ENCODE measurements at regions not wholly inside any gene's neighbourhood (a gene's known extent, or its start where the extent isn't known, plus 50 kb on each side); places are given as distances from the start of the nearest gene placed in this dataset.

DNA sequence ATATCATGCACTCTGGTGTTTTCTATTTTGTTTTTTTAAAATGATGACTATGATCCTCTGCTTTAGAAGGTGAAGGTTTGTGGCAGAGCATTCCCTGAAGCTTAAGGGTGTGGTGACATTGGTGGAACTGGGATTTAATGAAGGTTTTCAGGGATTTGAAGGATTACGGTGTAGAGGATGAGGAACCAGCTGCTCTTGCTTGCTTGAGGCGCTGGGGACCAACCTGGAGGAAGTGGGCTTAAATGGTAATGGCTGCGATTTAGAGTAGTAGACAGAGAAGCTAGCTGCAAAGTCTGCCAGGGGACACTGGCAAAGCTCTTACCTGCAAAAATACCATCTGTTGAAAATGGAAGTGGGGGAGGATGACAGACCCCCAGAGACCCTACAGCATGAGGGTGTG, 241.8 kb downstream of the CLIC5 start:
- Histone ChIP-seq H3K36me3 (no peaks in the 10 kb centered on the region), H3K4me1 (no peaks in the 10 kb centered on the region), H3K9me3 (no peaks in the 10 kb centered on the region), H3K27me3 (no peaks in the 10 kb centered on the region), H3K4me3 (ENCODE audit: low read depth, low read length) (no peak overlapping the region)
- TF ChIP-seq, protein P1, sequence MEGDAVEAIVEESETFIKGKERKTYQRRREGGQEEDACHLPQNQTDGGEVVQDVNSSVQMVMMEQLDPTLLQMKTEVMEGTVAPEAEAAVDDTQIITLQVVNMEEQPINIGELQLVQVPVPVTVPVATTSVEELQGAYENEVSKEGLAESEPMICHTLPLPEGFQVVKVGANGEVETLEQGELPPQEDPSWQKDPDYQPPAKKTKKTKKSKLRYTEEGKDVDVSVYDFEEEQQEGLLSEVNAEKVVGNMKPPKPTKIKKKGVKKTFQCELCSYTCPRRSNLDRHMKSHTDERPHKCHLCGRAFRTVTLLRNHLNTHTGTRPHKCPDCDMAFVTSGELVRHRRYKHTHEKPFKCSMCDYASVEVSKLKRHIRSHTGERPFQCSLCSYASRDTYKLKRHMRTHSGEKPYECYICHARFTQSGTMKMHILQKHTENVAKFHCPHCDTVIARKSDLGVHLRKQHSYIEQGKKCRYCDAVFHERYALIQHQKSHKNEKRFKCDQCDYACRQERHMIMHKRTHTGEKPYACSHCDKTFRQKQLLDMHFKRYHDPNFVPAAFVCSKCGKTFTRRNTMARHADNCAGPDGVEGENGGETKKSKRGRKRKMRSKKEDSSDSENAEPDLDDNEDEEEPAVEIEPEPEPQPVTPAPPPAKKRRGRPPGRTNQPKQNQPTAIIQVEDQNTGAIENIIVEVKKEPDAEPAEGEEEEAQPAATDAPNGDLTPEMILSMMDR (IDR thresholded peaks at IDR 0.05; ENCODE audit: low read depth, low read length): no peak
- no peak for DNase-seq

DNA sequence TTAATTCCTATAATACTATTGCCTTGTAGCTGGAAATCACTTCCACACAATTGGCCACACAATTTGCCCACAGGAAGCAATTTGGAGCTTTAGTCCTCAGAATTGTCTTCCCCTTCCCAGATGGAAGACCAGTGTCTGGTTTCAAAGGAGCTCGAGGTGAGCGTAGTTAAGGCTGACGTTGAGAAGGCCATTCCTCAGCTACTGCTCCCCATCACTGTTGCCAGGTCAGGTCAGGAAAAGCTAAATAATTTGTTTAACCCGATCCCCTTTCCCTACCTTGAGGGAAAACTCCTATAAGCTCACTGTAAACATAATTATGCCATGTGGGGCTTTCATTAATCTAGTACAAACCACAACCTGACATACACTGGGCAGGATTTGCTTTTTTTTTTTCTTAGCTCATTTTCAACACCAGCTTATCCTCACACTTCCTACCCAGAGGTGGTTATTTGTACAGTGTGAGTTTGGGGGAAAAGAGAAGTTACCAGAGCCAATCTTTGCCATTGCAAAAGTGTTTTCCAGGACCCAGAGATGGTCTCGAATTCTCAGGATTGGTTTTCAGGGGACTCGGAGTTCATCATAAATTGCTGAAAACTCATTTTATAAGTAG, 242.7 kb downstream of the CLIC5 start:
- no peaks in the 10 kb centered on the region for H3K4me1 ChIP-seq
- no peak overlapping the region for H3K4me3 ChIP-seq (ENCODE audit: low read depth, low read length)
- no peak for DNase-seq
- no peaks in the 10 kb centered on the region for H3K36me3 ChIP-seq
- no peaks in the 10 kb centered on the region for H3K27me3 ChIP-seq
- TF ChIP-seq, protein P1 (IDR thresholded peaks at IDR 0.05; ENCODE audit: low read depth, low read length): no peak
- no peaks in the 10 kb centered on the region for H3K9me3 ChIP-seq

DNA sequence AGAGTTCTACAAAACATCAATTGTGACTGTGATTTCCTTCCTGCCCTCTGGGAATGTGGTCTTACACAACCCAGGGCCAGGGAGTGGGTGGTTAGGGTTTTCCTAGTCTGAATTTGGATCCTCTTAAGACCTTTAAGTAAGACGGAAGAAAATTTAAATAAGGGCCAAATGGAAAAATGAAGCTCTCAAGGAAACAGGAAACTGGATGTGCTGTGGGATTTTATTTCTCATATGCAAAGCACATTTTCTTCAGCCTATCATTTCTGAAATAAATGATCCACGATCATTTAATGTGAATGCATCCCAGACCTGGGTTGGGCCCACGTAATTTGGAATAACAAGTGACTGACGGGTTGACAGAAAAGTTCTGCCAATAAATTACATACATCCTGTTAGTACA, 243.6 kb downstream of the CLIC5 start:
- no peak for DNase-seq
- no peaks in the 10 kb centered on the region for H3K36me3 ChIP-seq
- H3K9me3 ChIP-seq: no peaks in the 10 kb centered on the region
- H3K4me3 ChIP-seq (ENCODE audit: low read depth, low read length): no peak overlapping the region
- TF ChIP-seq, protein P1 (IDR thresholded peaks at IDR 0.05; ENCODE audit: low read depth, low read length): no peak
- no peaks in the 10 kb centered on the region for H3K27me3 ChIP-seq
- H3K4me1 ChIP-seq: no peaks in the 10 kb centered on the region

DNA sequence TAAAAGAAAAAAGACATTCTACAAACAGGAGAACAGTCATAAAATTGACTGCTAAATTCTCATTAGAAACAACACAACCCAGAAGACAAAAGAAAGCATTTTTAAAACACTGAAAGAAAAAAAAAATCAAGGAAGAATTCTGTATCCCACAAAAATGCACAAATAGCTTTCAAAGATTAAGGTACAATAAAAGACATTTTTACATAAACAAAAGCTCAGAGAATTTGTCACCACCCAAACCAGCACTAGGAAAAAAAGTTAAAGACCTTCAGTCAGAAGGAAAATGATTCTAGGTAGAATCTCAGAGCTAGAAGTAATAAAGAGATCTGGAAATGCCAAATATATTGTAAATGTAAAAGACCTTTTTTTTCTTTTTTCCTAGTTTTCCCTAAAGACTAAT, 252.4 kb downstream of the CLIC5 start:
- Histone ChIP-seq H3K4me1 (no peaks in the 10 kb centered on the region), H3K27me3 (no peaks in the 10 kb centered on the region), H3K36me3 (no peaks in the 10 kb centered on the region), H3K4me3 (ENCODE audit: low read depth, low read length) (no peak overlapping the region), H3K9me3 (no peaks in the 10 kb centered on the region)
- TF ChIP-seq, protein P1 (IDR thresholded peaks at IDR 0.05; ENCODE audit: low read depth, low read length): no peak
- DNase-seq: no peak

DNA sequence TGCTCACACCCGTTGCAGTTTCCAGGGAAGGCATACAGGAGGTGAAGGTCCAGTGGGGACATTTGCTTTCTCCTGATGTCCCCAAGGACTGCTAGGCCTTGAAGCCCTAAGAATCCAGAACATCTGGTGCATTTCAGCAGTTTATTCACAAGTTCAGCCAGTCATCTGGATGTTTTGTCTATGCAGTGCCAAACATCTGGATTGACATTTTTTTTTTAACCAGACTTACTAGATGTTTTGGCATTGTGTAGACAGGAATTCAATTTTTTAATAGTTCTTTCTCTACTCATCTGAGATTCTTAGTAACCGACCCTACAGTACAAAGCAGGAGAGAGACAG, 256.2 kb downstream of the CLIC5 start:
- Histone ChIP-seq H3K27me3 (no peaks in the 10 kb centered on the region), H3K9me3 (no peaks in the 10 kb centered on the region), H3K36me3 (no peaks in the 10 kb centered on the region), H3K4me3 (ENCODE audit: low read depth, low read length) (no peak overlapping the region), H3K4me1 (no peaks in the 10 kb centered on the region)
- DNase-seq: no peak
- TF ChIP-seq, protein P1 (IDR thresholded peaks at IDR 0.05; ENCODE audit: low read depth, low read length): no peak

DNA sequence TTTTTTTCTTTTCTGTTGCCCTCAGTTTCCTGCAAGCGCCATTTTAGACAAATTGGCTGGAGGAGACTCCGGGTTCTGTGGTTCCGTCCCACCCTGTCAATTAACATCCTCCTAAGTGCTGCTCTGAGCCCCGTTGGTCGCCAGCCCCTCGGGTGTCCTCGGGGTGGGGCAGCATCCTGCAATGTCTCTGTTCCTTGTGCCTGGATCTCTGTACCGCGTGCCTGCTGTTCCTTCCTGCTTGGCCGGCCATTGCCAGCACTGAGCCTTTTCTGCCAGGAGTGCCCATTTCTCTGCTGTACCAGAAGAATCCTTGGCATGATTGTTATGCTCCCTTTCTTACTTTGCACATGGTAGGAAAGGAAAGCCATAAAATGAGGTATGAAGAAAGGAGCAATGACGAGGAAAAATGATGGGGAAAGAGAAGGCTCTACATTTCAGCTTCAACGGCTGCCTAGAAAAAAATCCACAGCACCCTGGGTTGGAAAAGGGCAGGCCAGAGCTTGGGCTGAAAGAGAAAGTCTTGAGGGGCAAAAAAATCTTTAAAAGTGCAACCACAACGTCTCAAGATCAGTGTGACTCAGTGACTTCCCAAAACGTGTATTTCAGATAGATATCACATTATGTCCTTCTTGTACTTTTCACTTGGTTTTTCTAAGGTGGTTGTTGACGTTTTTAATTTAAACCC, 256.7 kb downstream of the CLIC5 start:
- Histone ChIP-seq H3K4me3 (ENCODE audit: low read depth, low read length) (no peak overlapping the region), H3K27me3 (no peaks in the 10 kb centered on the region), H3K4me1 (no peaks in the 10 kb centered on the region), H3K36me3 (no peaks in the 10 kb centered on the region), H3K9me3 (no peaks in the 10 kb centered on the region)
- TF ChIP-seq, protein P1 (IDR thresholded peaks at IDR 0.05; ENCODE audit: low read depth, low read length): no peak
- no peak for DNase-seq

Data from BE2C (cell line).